ENCODE measurements at regions not wholly inside any gene's neighbourhood (a gene's known extent, or its start where the extent isn't known, plus 50 kb on each side); places are given as distances from the start of the nearest gene placed in this dataset.

GRCh38 chr5:106822851-106823250 lies 847.9 kb downstream of the EFNA5 start:
- Histone ChIP-seq H3K36me3 (ENCODE audit: insufficient read depth, low read length, poor library complexity, severe bottlenecking) (no peaks in the 10 kb centered on the region), H3K27ac (ENCODE audit: low read depth, low read length, poor library complexity, severe bottlenecking) (no peak overlapping the region), H3K27me3 (replicated peaks; ENCODE audit: insufficient read depth, low read depth, low read length, poor library complexity) (no peaks in the 10 kb centered on the region), H3K4me3 (ENCODE audit: low read depth, low read length, poor library complexity, severe bottlenecking) (no peak overlapping the region), H3K4me1 (ENCODE audit: insufficient read depth, low read length, poor library complexity, severe bottlenecking) (no peaks in the 10 kb centered on the region), H3K9me3 (ENCODE audit: low read depth, low read length, poor library complexity, severe bottlenecking) (no peaks in the 10 kb centered on the region)
- ChIA-PET CTCF (no interaction called here), POLR2A (ENCODE audit: low non-redundant PET) (no interaction called here)
- TF ChIP-seq EZH2 (IDR thresholded peaks at IDR 0.05; ENCODE audit: borderline replicate concordance, low read depth, low read length, poor library complexity, severe bottlenecking) (no peak), CTCF (conservative IDR thresholded peaks at IDR 0.05; ENCODE audit: low read depth, low read length) (no peak)
- BruUV-seq (replicated peaks) = no TSS peak
- no peak for DNase-seq (ENCODE audit: low spot score)
- intact Hi-C loops (cut with micrococcal nuclease; ENCODE audit: unreplicated experiment) = no loop called here

GRCh38 chr5:106818552-106818951 lies 852.2 kb downstream of the EFNA5 start:
- Histone ChIP-seq H3K4me1 (ENCODE audit: insufficient read depth, low read length, poor library complexity, severe bottlenecking) (no peaks in the 10 kb centered on the region), H3K27ac (ENCODE audit: low read depth, low read length, poor library complexity, severe bottlenecking) (no peak overlapping the region), H3K27me3 (replicated peaks; ENCODE audit: insufficient read depth, low read depth, low read length, poor library complexity) (no peaks in the 10 kb centered on the region), H3K4me3 (ENCODE audit: low read depth, low read length, poor library complexity, severe bottlenecking) (no peak overlapping the region), H3K36me3 (ENCODE audit: insufficient read depth, low read length, poor library complexity, severe bottlenecking) (no peaks in the 10 kb centered on the region), H3K9me3 (ENCODE audit: low read depth, low read length, poor library complexity, severe bottlenecking) (no peaks in the 10 kb centered on the region)
- intact Hi-C loops (cut with micrococcal nuclease; ENCODE audit: unreplicated experiment) = no loop called here
- ChIA-PET POLR2A (ENCODE audit: low non-redundant PET) (no interaction called here), CTCF (no interaction called here)
- no TSS peak for BruUV-seq (replicated peaks)
- DNase-seq (ENCODE audit: low spot score) = no peak
- TF ChIP-seq EZH2 (IDR thresholded peaks at IDR 0.05; ENCODE audit: borderline replicate concordance, low read depth, low read length, poor library complexity, severe bottlenecking) (no peak), CTCF (conservative IDR thresholded peaks at IDR 0.05; ENCODE audit: low read depth, low read length) (no peak)

- no peak for DNase-seq (ENCODE audit: low spot score)
- H3K4me1 ChIP-seq (ENCODE audit: insufficient read depth, low read length, poor library complexity, severe bottlenecking) = no peaks in the 10 kb centered on the region
- no peak overlapping the region for H3K4me3 ChIP-seq (ENCODE audit: low read depth, low read length, poor library complexity, severe bottlenecking)
- TF ChIP-seq EZH2 (IDR thresholded peaks at IDR 0.05; ENCODE audit: borderline replicate concordance, low read depth, low read length, poor library complexity, severe bottlenecking) (no peak), CTCF (conservative IDR thresholded peaks at IDR 0.05; ENCODE audit: low read depth, low read length) (no peak)
- no peaks in the 10 kb centered on the region for H3K36me3 ChIP-seq (ENCODE audit: insufficient read depth, low read length, poor library complexity, severe bottlenecking)
- H3K27me3 ChIP-seq (replicated peaks; ENCODE audit: insufficient read depth, low read depth, low read length, poor library complexity) = no peaks in the 10 kb centered on the region
- ChIA-PET CTCF (no interaction called here), POLR2A (ENCODE audit: low non-redundant PET) (no interaction called here)
- no TSS peak for BruUV-seq (replicated peaks)
- H3K9me3 ChIP-seq (ENCODE audit: low read depth, low read length, poor library complexity, severe bottlenecking) = no peaks in the 10 kb centered on the region
- no peak overlapping the region for H3K27ac ChIP-seq (ENCODE audit: low read depth, low read length, poor library complexity, severe bottlenecking)
- intact Hi-C loops (cut with micrococcal nuclease; ENCODE audit: unreplicated experiment) = no loop called here
Observed at GRCh38 chr5:106814961-106815360, 855.8 kb downstream of the EFNA5 start.

Measured in A673 (cell line).